ENCODE measurements at regions not wholly inside any gene's neighbourhood (a gene's known extent, or its start where the extent isn't known, plus 50 kb on each side); places are given as distances from the start of the nearest gene placed in this dataset.

- TF ChIP-seq, protein P1, sequence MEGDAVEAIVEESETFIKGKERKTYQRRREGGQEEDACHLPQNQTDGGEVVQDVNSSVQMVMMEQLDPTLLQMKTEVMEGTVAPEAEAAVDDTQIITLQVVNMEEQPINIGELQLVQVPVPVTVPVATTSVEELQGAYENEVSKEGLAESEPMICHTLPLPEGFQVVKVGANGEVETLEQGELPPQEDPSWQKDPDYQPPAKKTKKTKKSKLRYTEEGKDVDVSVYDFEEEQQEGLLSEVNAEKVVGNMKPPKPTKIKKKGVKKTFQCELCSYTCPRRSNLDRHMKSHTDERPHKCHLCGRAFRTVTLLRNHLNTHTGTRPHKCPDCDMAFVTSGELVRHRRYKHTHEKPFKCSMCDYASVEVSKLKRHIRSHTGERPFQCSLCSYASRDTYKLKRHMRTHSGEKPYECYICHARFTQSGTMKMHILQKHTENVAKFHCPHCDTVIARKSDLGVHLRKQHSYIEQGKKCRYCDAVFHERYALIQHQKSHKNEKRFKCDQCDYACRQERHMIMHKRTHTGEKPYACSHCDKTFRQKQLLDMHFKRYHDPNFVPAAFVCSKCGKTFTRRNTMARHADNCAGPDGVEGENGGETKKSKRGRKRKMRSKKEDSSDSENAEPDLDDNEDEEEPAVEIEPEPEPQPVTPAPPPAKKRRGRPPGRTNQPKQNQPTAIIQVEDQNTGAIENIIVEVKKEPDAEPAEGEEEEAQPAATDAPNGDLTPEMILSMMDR (IDR thresholded peaks at IDR 0.05 in 8 of 11, conservative IDR thresholded peaks at IDR 0.05 in 3 of 11) = no peak
- no peak for TF ChIP-seq POLR2A (IDR thresholded peaks at IDR 0.05)
- no peak for TF ChIP-seq POLR2AphosphoS5 (IDR thresholded peaks at IDR 0.05)
Observed at GRCh38 chr12:83313827-83314226, 627.1 kb downstream of the TMTC2 start.

All from spleen (tissue), 7 donors.